HEK293 (cell line): ENCODE measurements at regions not wholly inside any gene's neighbourhood (a gene's known extent, or its start where the extent isn't known, plus 50 kb on each side); places are given as distances from the start of the nearest gene placed in this dataset.

Experiments used
- BCL11A ChIP-seq: fragments of 450-650 bp; formaldehyde crosslinking; IDR thresholded peaks from 2 replicates; pipeline ENCODE4 v1.5.1; 2016; ENCODE audit warnings: low read depth, missing biosample characterization, missing genetic modification characterization
- IKZF3 ChIP-seq: fragments of 450-650 bp; IDR thresholded peaks from 2 replicates; pipeline ENCODE4 v1.5.0; 2018; ENCODE audit warnings: missing biosample characterization, mild to moderate bottlenecking, missing genetic modification characterization, moderate library complexity
- MZF1 ChIP-seq: fragments of 450-650 bp; formaldehyde crosslinking; IDR thresholded peaks from 2 replicates; pipeline ENCODE4 v1.5.1; 2017; ENCODE audit warnings: missing biosample characterization, missing genetic modification characterization, borderline replicate concordance
- PRDM1 ChIP-seq: fragments of 450-650 bp; formaldehyde crosslinking; IDR thresholded peaks from 2 replicates; pipeline ENCODE4; 2016; ENCODE audit warnings: missing biosample characterization, missing genetic modification characterization
- RBAK ChIP-seq: fragments of 450-650 bp; formaldehyde crosslinking; IDR thresholded peaks from 2 replicates; pipeline ENCODE4 v1.5.1; 2016; ENCODE audit warnings: missing biosample characterization, missing genetic modification characterization
- REPIN1 ChIP-seq: fragments of 450-650 bp; formaldehyde crosslinking; IDR thresholded peaks from 2 replicates; pipeline ENCODE4 v1.5.1; 2017; ENCODE audit warnings: missing biosample characterization, missing genetic modification characterization, low read depth
- SP2 ChIP-seq: fragments of 450-650 bp; formaldehyde crosslinking; IDR thresholded peaks from 2 replicates; pipeline ENCODE4 v1.5.1; 2016; ENCODE audit warnings: missing biosample characterization, missing genetic modification characterization
- ZBTB49 ChIP-seq: fragments of 450-650 bp; formaldehyde crosslinking; IDR thresholded peaks from 2 replicates; pipeline ENCODE4 v1.5.1; 2016; ENCODE audit warnings: missing biosample characterization, missing genetic modification characterization, low read depth
- ZIC2 ChIP-seq: fragments of 450-650 bp; formaldehyde crosslinking; IDR thresholded peaks from 2 replicates; pipeline ENCODE4 v1.5.1; 2016; ENCODE audit warnings: missing biosample characterization, missing genetic modification characterization
- ZNF18 ChIP-seq: fragments of 450-650 bp; formaldehyde crosslinking; IDR thresholded peaks from 2 replicates; pipeline ENCODE4 v1.5.1; 2016; ENCODE audit warnings: missing biosample characterization, missing genetic modification characterization
- ZNF184 ChIP-seq: fragments of 450-650 bp; IDR thresholded peaks from 2 replicates; pipeline ENCODE4 v1.5.1; 2018; ENCODE audit warnings: missing biosample characterization, mild to moderate bottlenecking, missing genetic modification characterization
- ZNF2 ChIP-seq: fragments of 450-650 bp; formaldehyde crosslinking; IDR thresholded peaks from 2 replicates; pipeline ENCODE4 v1.5.1; 2016; ENCODE audit warnings: missing biosample characterization, missing genetic modification characterization
- ZNF24 ChIP-seq: fragments of 450-650 bp; formaldehyde crosslinking; IDR thresholded peaks from 2 replicates; pipeline ENCODE4 v1.5.1; 2016; ENCODE audit warnings: missing biosample characterization, missing genetic modification characterization
- ZNF266 ChIP-seq: fragments of 450-650 bp; formaldehyde crosslinking; IDR thresholded peaks from 2 replicates; pipeline ENCODE4 v1.5.1; 2016; ENCODE audit warnings: missing biosample characterization, missing genetic modification characterization, low read depth
- ZNF366 ChIP-seq: fragments of 450-650 bp; formaldehyde crosslinking; conservative IDR thresholded peaks from 2 replicates; pipeline ENCODE4 v1.5.1; 2016; ENCODE audit warnings: missing biosample characterization, missing genetic modification characterization
- ZNF391 ChIP-seq: fragments of 450-650 bp; formaldehyde crosslinking; IDR thresholded peaks from 2 replicates; pipeline ENCODE4 v1.5.1; 2016; ENCODE audit warnings: low read depth, missing biosample characterization, missing genetic modification characterization, borderline replicate concordance
- ZNF398 ChIP-seq: fragments of 450-650 bp; formaldehyde crosslinking; IDR thresholded peaks from 2 replicates; pipeline ENCODE4 v1.5.1; 2017; ENCODE audit warnings: missing biosample characterization, missing genetic modification characterization
- ZNF404 ChIP-seq: fragments of 450-650 bp; formaldehyde crosslinking; IDR thresholded peaks from 2 replicates; pipeline ENCODE4 v1.5.1; 2017; ENCODE audit warnings: missing biosample characterization, missing genetic modification characterization
- ZNF501 ChIP-seq: fragments of 450-650 bp; formaldehyde crosslinking; IDR thresholded peaks from 2 replicates; pipeline ENCODE4 v1.5.1; 2016; ENCODE audit warnings: missing biosample characterization, missing genetic modification characterization
- ZNF518A ChIP-seq: fragments of 450-650 bp; formaldehyde crosslinking; conservative IDR thresholded peaks from 2 replicates; pipeline ENCODE4 v1.5.1; 2016; ENCODE audit warnings: low read depth, missing biosample characterization, missing genetic modification characterization
- ZNF548 ChIP-seq: fragments of 450-650 bp; formaldehyde crosslinking; IDR thresholded peaks from 2 replicates; pipeline ENCODE4 v1.5.1; 2016; ENCODE audit warnings: missing biosample characterization, missing genetic modification characterization
- ZNF580 ChIP-seq: fragments of 450-650 bp; formaldehyde crosslinking; IDR thresholded peaks from 2 replicates; pipeline ENCODE4 v1.5.1; 2016; ENCODE audit warnings: missing biosample characterization, missing genetic modification characterization
- ZNF621 ChIP-seq: fragments of 450-650 bp; formaldehyde crosslinking; IDR thresholded peaks from 2 replicates; pipeline ENCODE4 v1.5.1; 2017; ENCODE audit warnings: missing biosample characterization, missing genetic modification characterization
- ZNF704 ChIP-seq: fragments of 450-650 bp; formaldehyde crosslinking; IDR thresholded peaks from 2 replicates; pipeline ENCODE4 v1.5.1; 2016; ENCODE audit warnings: missing biosample characterization, missing genetic modification characterization
- ZNF747 ChIP-seq: fragments of 450-650 bp; formaldehyde crosslinking; IDR thresholded peaks from 2 replicates; pipeline ENCODE4 v1.5.1; 2016; ENCODE audit warnings: missing biosample characterization, missing genetic modification characterization
- ZSCAN5A ChIP-seq: fragments of 450-650 bp; formaldehyde crosslinking; IDR thresholded peaks from 2 replicates; pipeline ENCODE4 v1.5.1; 2016; ENCODE audit warnings: missing biosample characterization, missing genetic modification characterization

- peak; percentile 76 for TF ChIP-seq ZNF18 (tag by site-specific recombination)
- no peak for TF ChIP-seq ZNF548 (tag by site-specific recombination)
- TF ChIP-seq ZNF518A, result 0 out of 2 replicates have a peak, but pooled peaks have one; percentile 42
- peak; percentile 74 for TF ChIP-seq MZF1
- no peak; the same call in 1 of the 2 replicates for TF ChIP-seq ZNF501 (tag by site-specific recombination)
- peak; percentile 69 for TF ChIP-seq IKZF3 (tag by site-specific recombination)
- no peak for TF ChIP-seq ZIC2 (tag by site-specific recombination)
- no peak for TF ChIP-seq ZNF621 (tag by site-specific recombination)
- TF ChIP-seq ZSCAN5A, result no peak
- TF ChIP-seq ZBTB49, result no peak
- TF ChIP-seq ZNF2 (tag by site-specific recombination), result peak; percentile 76
- no peak for TF ChIP-seq ZNF704 (tag by site-specific recombination)
- TF ChIP-seq ZNF366, result no peak
- TF ChIP-seq BCL11A (tag by site-specific recombination), result 0 out of 2 replicates have a peak, but pooled peaks have one; percentile 47
- TF ChIP-seq ZNF398 (tag by site-specific recombination), result no peak
- TF ChIP-seq PRDM1 (tag by site-specific recombination), result no peak
- peak; percentile 28; the same call in 1 of the 2 replicates for TF ChIP-seq ZNF24
- TF ChIP-seq ZNF580, result peak; percentile 95
- TF ChIP-seq RBAK (tag by site-specific recombination), result no peak
- no peak; the same call in 1 of the 2 replicates for TF ChIP-seq REPIN1 (tag by site-specific recombination)
- TF ChIP-seq ZNF184, result no peak
- no peak for TF ChIP-seq ZNF747 (tag by site-specific recombination)
- TF ChIP-seq ZNF391 (tag by site-specific recombination), result peak; percentile 85; the same call in 1 of the 2 replicates
- TF ChIP-seq ZNF404, result no peak
- no peak for TF ChIP-seq ZNF266
- no peak for TF ChIP-seq SP2
Measured at GRCh38 chr17:71180801-71181385, 939.9 kb upstream of the SOX9 start (continued).
